Stimulated activated CD8-positive, alpha-beta memory T cell treated with anti-CD3 and anti-CD28 coated beads, Interleukin-12 subunit alpha, Interleukin-12 subunit beta, amount 100 ng/mL, for 24 hours (primary cell): ENCODE measurements at regions not wholly inside any gene's neighbourhood (a gene's known extent, or its start where the extent isn't known, plus 50 kb on each side); places are given as distances from the start of the nearest gene placed in this dataset.
"Not testable (repeated sequence)": the region's sequence is repeated elsewhere in the genome, so short reads cannot be mapped to it uniquely, and the experiment has no call there.

Experiments used
- DNase-seq: peaks from one replicate; pipeline ENCODE4 v3.0.0-alpha.2; 2020; ENCODE audit errors: extremely low read depth

- no peak for DNase-seq
These were observed 223.9 kb downstream of the LY86 start for GRCh38 chr6:6812427-6812826.

- DNase-seq = no peak
These were observed 227.2 kb downstream of the LY86 start for GRCh38 chr6:6815732-6816131.

GRCh38 chr6:6816716-6817115 is 228.2 kb downstream of the LY86 start:
- DNase-seq = no peak

- DNase-seq = no peak
These were observed 229.6 kb downstream of the LY86 start for GRCh38 chr6:6818078-6818639.

GRCh38 chr6:6820641-6821238 is 232.2 kb downstream of the LY86 start:
- no peak for DNase-seq

- no peak for DNase-seq
These were observed 233.2 kb downstream of the LY86 start for GRCh38 chr6:6821639-6822261.

GRCh38 chr6:6823030-6823429 is 234.5 kb downstream of the LY86 start:
- DNase-seq = no peak

- no peak for DNase-seq
These were observed 235.2 kb downstream of the LY86 start for GRCh38 chr6:6823568-6824224.

GRCh38 chr6:6824381-6824780 is 235.9 kb downstream of the LY86 start:
- no peak for DNase-seq

GRCh38 chr6:6825193-6825784 is 236.8 kb downstream of the LY86 start:
- no peak for DNase-seq

GRCh38 chr6:6826095-6826901 is 237.8 kb downstream of the LY86 start:
- DNase-seq = no peak

GRCh38 chr6:6826961-6827360 is 238.4 kb downstream of the LY86 start:
- no peak for DNase-seq

GRCh38 chr6:6829872-6830685 is 241.6 kb downstream of the LY86 start:
- DNase-seq = no peak

- DNase-seq = not testable (repeated sequence)
These were observed 242.2 kb downstream of the LY86 start for GRCh38 chr6:6830686-6831063.

GRCh38 chr6:6832439-6832838 is 243.9 kb downstream of the LY86 start:
- no peak for DNase-seq

- DNase-seq = no peak
These were observed 246.1 kb downstream of the LY86 start for GRCh38 chr6:6834356-6835222.

- no peak for DNase-seq
These were observed 246.6 kb downstream of the LY86 start for GRCh38 chr6:6835223-6835503.

GRCh38 chr6:6836609-6837406 is 248.3 kb downstream of the LY86 start:
- no peak for DNase-seq

GRCh38 chr6:6837541-6838080 is 249.1 kb downstream of the LY86 start:
- DNase-seq = no peak
